NCI-H1417 (cell line): ENCODE measurements at regions not wholly inside any gene's neighbourhood (a gene's known extent, or its start where the extent isn't known, plus 50 kb on each side); places are given as distances from the start of the nearest gene placed in this dataset.
"Not testable (repeated sequence)": the region's sequence is repeated elsewhere in the genome, so short reads cannot be mapped to it uniquely, and the experiment has no call there.

Experiments used
- DNase-seq, 3 experiments: peaks; one replicate each; lab custom pipeline; 2025; lab: John Stamatoyannopoulos, UW

DNA sequence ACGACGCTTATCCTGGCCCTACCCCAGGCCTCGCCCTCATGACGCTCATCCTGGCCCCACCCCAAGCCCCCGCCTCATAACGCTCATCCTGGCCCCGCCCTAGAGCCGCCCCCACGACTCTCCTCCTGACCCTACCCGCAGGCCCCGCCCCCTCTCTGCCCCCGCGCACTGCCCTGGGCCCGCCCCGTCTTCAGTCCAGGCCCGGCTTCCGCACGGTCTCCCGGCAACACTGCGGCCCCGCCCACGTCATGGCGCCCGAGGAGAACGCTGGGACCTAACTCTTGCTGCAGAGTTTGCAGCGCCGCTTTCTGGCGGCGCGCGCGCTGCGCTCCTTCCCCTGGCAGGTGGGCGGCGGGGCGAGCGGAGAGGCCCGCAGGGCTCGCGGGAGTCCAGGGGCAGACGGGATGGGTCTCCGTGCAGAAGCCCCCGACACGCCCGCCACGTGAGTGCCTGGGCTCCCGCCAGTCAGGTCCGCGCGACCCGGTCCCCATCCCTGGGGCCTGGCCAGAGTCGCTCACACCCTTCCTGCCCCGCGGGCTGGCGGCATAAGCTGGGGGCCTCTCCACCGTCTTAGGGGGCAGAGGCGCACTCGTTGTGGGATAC is 52.5 kb upstream of the ROPN1B start:
- DNase-seq, result peak; percentile 95 to 98 (median 97)

GRCh38 chr3:125917020-125917549 is 51.9 kb upstream of the ROPN1B start:
- DNase-seq, result peak in 2 of 3 experiments; percentile 36 to 73

DNA sequence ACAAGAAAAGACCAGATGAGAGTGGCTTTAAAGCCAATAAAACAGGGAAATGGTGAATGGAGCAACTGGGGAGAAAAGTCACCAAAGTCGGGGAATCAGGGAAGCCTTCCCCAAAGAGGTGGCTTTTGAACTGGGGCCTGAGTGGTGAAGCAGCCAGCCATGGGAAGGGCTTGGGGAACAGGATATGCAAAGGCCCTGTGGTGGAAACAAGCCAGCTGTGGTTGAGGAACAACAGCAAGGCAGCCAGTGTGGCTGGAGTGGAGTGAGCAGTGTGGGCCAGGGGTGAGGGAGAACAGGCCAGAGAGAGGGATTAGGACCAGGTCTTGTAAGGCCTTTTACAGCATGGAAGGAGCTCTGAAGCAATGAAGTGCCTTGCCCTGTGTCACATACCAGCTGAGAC is 51.0 kb upstream of the ROPN1B start:
- DNase-seq, result not testable (repeated sequence)

- DNase-seq, result not testable (repeated sequence)
Observed at GRCh38 chr3:125918451-125918850, 50.5 kb upstream of the ROPN1B start.

DNA sequence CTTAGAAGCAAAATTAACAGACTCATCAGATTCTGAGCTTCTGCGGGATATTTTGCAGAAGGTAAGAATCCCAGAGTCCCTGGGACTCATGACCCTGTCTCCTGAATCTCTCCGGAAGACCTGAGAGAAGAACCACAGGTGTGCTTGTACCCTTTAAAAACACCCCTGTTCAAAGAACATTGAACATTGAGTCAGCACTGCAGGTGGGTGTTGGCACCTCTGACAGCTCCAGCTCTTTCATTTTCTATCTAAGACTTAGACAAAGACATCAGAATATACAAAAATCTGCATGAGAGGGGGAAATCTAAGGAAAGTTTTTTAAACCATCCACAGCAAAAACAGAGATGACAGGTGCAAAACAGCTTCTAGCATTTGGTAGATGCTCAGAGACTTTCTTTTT is 50.1 kb upstream of the ROPN1B start:
- not testable (repeated sequence) for DNase-seq
